Inferior parietal cortex (tissue), 1 donor: ENCODE measurements at regions not wholly inside any gene's neighbourhood (a gene's known extent, or its start where the extent isn't known, plus 50 kb on each side); places are given as distances from the start of the nearest gene placed in this dataset.
"Not testable (repeated sequence)": the region's sequence is repeated elsewhere in the genome, so short reads cannot be mapped to it uniquely, and the experiment has no call there.

Experiments used
- DNase-seq: peaks from one replicate; pipeline ENCODE4 v3.0.0-alpha.2; 2016; ENCODE audit errors: extremely low spot score

DNA sequence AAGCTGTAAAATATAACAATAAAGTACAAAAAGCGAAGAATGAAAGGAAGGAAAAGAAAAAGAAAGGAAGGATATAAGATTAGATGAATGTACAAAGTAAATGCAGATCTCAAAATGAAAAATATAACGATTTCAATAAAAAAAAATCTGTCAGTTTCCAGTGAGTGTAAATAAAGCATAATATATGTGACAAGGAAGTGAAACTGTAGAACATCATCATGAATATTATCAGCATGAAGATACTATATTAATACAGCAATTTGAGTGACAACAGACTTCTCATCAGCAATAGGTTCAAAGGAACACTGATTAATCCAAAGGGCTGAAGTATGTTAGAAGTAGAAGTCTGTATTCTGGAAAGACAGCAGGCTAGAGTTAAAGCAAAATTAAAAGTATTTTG lies 659.5 kb upstream of the MBL2 start:
- DNase-seq = no peak

DNA sequence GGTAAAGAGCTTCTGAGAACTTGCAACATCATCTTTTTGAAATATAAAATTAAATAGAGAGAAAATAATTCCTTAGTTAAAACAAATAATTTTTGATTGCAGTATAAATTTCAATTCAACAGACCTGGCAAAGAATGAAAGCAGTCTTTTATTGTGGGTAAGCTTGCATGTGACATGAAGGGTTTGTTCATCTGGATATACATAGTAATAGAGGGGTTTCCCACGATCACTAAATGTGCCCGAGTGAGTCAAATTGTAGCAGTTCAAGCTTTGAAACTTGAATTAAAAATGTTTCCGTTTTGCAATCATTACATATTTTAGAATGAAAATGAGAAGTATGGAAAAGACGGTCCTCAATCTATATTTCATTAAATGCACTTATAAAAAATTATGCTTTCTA lies 658.4 kb upstream of the MBL2 start:
- no peak for DNase-seq

DNA sequence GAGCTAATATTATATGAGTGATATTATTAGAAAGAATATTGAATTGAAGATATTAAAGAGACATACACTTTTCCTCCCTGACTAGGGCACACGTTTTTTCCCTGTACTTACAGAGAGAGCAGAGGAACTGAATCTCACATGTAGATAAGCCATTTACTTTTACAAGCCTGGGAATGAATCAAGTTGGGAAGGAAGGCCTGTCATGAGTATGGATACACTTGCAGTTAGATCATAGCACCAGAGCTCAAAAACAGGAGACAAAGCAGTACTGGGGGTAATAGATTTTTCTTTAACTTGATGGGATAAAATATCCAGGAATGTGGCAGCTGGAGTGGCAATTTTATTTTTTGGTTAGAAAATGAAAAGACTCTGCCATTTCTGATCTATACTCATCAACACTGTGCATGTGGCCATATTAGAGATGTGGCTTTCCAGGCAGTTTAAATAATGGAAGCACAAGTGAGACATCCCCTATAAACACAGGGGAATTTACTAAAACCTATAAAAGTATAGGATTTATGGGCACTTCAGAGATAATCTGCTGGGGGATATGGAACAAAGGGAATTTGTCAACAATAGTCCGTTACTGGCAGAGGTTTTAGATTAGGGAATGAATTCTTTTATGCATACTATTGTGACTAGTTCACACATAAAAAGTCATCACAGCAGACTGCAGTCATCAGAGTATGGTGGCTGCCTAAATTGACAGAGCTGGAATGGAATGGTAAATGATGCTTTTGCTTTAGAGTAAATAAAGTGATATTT lies 657.7 kb upstream of the MBL2 start:
- DNase-seq = no peak

DNA sequence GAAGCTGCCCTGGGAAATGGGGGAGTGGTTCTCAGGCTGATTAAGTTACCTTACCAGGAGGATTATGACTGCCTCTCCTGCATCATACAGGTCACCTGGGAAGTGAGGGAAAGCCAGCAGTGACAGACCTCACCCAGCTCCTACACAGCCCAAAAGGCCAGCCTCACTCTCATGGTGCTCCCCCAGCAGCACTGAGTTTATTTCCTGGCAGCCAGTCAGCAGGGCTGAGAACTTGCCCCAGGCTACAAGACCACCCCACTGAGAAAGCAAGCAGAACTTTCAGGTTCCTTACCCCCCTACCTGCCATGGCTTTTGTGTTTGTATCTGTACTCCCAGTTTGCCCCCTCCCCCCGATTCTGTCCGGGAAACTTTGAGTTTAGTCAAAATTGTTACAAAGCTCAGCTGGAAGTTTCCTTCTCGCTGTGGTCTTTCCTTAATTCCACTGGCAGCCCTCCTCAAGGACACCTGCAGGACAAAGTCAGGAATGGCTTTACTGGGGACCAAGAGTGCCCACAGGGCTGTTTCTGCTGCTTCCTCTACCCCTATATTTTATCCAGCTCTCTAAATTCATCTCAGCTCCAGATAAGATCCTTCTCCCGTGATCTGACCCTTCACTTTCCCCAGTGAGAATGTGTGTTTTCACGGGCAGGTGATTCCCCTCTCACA lies 649.8 kb upstream of the MBL2 start:
- no peak for DNase-seq

DNA sequence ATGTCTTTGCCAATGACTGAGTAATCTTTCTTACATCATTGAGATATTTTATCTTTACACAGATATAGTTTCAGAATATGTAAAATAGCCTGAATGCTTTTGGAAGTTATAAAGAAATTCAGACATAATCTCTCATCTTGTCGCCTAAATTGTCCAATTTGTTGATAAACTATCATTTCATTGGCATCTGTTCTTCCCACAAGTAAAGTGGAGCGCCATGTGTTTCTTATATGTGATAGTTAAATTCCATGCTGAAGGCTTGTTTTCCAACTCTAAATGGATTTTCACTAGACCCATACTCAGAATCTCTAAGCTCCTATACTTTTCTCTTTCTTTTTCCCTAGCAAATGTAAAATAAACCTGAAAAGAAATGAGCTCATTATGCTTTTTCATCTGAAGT lies 640.1 kb upstream of the MBL2 start:
- DNase-seq = no peak

DNA sequence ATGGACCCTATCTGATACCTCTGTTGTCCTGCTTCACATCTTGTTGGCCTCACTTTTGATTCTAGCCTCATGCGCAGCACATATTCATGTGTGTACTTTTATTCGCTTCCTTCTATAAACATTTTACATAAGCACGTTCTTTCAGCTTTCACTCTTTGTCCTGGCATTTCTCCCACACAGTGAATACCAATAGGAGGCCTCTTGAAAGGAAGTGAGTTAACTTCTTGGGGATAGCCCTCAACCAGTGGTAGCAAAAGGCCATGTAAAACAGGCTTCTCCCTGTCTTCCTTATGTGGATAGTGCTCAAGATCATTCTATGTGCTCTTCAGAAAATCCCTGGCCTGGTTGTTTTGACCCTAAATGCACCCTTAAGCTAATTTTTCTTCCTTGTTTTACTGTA lies 633.9 kb upstream of the MBL2 start:
- DNase-seq = no peak

DNA sequence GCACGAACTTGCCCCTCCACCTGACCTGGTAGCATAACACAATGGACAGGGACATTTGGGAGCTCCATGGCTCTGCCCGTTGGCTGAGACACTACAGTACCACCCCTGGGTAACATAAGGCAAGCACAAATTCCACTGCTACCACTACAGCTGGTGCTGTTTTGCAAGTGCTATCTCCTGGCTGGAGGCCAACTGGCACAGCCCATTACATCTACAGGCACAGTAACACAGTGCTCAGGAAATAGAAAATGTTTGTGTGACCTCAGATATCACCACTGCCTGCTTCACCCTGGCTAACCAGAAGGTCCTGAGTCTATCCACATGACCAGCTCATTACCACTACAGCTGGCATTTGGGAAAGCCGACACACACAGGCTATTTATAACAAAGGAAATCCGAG lies 631.1 kb upstream of the MBL2 start:
- DNase-seq = peak; percentile 12

DNA sequence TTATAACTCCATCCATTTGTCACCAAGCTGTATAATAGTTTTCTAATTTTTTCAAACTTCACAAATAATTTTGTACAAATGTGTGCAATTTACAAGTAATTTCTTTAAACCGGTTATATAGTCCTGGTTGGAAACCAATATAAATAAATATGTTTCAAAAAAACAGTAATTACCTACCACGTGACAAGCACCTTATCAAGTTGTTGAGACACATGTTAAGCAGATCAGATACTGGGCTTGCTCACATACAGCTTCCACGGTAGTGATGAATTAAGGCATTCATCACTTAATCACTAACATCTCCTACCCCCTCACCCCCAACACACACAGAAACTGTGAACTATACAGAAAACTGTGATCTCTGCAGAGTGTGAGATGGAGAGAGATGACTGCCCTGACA lies 630.0 kb upstream of the MBL2 start:
- no peak for DNase-seq

DNA sequence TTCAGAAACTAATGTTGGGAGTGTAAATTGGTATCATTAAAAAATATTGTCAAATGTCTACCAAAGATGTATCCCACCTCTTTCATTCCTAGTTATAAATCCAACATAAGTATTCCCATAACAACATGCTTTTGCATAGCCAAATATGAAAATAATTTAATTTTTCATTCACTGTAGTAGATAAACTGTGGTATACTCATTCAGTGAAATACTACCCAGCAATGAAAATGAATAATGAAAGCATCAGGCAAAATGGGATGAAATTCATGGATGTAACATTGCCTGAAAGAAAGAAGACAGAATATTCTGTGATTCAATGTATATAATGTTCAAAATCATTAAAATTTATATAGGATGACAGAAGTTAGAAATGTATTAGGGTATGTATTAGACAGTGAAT lies 629.0 kb upstream of the MBL2 start:
- DNase-seq = no peak

DNA sequence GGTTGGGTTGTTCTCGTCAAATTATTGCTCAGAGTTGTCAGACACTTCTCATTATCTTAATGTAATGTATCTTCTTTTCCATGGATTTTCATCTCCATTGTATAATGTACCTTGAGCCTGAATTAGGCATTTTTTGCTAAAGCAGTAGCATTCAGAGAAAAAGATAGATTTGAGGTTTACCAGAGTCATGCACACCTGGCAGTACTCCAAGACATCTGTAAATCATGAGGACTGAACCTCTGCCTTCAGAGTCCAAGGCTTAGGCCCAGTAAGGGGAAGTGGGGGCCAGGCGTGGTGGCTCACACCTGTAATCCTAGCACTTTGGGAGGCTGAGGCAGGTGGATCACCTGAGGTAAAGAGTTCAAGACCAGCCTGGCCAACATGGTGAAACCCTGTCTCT lies 624.3 kb upstream of the MBL2 start:
- DNase-seq = no peak

DNA sequence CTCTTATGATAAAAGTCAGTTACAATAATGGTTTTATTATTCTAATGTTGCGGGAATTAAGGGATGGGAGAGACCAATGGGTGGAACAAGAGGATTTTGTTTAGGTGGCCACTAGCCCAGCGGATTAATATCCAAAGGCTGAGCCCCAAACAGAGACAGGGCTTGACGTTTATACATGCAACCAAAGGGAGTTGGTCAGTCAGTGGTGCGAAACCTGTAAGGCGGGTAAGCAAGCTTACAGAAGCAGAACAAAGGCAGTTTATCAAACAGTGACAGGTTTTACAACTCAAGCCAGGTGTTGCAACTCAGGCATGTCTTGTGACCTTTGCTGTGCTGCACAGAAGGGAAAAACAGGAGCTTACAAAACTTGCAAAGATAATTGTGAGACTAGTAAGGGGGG lies 622.9 kb upstream of the MBL2 start:
- no peak for DNase-seq

DNA sequence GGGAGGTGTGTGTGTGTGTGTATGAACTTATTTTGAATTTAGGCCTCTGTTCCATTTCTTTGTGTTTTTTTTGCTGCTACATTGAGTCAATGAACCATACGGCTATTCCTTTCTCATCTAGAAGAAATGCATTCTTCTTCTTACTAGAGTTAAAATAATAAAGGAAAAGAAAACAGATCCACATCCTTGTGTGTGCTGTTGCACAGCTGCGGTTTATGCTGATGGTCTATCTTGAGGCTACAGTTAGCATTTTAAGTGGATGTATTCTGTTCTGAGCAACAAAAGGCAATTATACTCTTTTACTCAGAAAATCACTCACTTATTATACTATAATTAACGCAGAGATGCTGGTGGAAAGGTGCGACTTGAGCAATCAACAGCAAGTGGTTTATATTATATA lies 615.0 kb upstream of the MBL2 start:
- no peak for DNase-seq

DNA sequence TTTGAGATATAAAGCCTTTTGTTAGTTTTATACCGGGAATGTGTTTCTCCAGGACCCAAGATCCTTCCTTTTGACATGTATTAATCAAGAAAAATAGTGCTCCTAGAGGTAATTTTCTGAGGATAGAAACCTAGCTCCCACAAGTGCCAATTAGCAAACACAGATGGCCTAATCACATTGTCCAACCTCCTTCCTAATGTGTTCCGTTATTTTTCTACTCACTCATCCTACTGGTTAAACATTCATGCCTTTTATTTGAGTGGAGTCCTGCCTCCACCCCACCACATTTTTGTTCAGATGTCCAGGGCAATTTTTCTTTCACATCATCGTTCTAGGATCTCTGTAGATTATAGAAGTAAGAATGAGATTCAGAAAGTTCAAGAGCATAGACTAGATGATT lies 610.0 kb upstream of the MBL2 start:
- DNase-seq = no peak

DNA sequence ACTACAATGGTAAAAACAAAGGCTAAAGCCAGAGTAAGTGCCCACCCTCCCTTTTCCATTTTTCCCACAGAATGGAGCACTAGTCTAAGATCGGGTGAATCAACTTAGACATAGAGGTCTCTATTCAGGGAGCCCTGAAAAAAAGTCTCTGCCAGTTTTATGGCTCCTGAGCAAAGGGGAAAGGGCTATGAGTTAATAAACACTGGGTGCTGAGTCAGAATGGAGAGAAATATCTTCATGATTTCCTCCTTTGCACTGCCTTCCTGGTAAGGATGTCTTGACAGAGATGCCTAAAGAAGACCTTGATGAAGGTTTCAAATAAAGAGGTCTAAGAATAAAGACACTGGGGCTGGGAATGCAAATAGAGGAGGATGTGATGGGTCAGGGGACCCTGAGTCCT lies 607.4 kb upstream of the MBL2 start:
- no peak for DNase-seq

DNA sequence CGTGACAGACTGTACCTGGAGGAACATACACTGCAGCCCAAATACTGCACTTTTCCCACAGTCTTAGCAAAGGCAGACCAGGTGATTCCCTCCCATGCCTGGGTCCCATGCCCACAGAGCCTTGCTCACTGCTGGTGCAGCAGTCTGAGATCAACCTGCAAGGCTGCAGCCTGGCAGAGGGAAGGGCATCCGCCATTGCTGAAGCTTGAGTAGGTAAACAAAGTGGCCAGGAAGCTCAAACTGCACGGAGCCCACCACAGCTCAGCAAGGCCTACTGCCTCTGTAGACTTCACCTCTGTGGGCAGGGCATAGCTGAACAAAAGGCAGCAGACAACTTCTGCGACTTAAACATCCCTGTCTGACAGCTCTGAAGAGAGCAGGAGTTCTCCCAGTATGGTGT lies 597.8 kb upstream of the MBL2 start:
- no peak for DNase-seq

DNA sequence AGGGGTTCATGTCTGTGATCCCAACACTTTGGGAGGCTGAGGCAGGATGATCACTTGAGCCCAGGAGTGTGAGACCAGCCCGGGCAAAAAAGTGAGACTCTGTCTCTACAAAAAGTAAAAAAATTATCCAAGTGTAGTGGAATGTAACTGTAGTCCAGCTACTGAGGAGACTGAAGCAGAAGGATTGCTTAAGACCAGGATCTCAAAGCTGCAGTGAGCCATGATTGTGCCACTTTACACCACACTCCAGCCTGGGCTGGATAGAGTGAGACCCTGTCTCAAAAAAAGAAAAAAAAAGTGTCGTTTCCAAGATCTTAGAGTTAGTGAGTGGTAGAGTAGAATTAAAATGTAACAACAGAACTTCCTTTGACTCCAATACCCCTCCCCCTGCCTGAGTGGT lies 589.4 kb upstream of the MBL2 start:
- DNase-seq = no peak

DNA sequence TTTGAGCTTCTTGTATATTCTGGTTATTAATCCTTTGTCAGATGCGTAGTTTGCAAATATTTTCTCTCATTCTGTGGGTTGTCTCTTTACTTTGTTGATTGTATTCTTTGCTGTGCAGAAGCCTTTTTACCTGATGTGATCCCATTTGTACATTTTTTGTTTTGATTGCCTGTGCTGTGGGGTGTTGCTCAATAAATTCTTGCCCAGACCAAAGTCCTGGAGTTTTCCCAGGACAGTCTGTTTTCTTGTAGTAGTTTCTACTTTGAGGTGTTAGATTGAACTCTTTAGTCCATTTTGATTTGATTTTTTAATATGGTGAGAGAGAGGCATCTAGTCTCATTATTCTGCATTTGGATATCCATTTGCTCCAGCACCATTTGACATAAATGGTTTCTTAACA lies 588.7 kb upstream of the MBL2 start:
- DNase-seq = no peak

DNA sequence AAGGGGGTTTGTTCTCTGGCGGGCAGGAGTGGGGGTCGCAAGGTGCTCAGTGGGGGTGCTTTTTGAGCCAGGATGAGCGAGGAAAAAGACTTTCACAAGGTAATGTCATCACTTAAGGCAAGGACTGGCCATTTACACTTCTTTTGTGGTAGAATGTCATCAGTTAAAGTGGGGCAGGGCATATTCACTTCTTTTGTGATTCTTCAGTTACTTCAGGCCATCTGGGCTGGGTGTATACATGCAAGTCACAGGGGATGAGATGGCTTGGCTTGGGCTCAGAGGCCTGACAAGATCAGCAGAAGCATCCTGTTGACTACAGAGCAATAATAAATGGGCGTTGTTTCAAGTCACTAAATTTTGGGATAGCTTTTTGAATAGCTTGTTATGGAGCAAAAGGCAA lies 586.4 kb upstream of the MBL2 start:
- not testable (repeated sequence) for DNase-seq

DNA sequence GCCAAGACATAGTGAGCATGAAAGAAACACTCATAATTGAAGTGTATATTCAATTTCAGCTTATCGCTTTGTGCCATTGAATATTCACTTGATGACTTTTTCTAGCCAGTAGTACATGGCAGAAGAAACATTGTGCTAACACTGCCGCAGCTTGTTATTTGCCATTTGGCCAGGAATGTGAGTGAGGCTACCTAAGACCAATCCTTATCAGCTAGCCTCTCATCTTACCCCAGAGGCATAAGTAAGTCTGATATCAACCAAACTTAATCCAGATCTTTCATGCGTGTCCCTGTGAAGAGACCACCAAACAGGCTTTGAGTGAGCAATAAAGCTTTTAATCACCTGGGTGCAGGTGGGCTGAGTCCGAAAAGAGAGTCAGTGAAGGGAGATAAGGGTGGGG lies 586.0 kb upstream of the MBL2 start:
- no peak for DNase-seq

DNA sequence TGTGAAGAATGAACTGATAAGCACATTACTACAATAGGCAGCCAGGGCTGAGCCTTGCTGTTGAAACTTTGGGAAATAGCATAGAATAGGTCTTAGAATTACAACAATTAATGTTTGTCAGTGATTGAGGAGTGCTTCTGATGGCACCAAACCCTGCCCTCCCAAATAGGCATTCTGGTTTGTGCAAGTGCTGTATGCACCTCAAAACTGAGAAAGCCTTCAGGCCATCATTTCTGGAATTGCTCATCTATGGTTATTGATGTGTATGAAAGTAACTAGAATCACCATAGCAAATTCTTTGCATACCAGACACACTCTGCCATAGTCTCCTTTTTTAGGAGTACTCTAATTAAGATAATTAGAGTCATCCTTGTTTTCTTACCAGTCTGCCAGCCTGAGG lies 585.0 kb upstream of the MBL2 start:
- DNase-seq = no peak

DNA sequence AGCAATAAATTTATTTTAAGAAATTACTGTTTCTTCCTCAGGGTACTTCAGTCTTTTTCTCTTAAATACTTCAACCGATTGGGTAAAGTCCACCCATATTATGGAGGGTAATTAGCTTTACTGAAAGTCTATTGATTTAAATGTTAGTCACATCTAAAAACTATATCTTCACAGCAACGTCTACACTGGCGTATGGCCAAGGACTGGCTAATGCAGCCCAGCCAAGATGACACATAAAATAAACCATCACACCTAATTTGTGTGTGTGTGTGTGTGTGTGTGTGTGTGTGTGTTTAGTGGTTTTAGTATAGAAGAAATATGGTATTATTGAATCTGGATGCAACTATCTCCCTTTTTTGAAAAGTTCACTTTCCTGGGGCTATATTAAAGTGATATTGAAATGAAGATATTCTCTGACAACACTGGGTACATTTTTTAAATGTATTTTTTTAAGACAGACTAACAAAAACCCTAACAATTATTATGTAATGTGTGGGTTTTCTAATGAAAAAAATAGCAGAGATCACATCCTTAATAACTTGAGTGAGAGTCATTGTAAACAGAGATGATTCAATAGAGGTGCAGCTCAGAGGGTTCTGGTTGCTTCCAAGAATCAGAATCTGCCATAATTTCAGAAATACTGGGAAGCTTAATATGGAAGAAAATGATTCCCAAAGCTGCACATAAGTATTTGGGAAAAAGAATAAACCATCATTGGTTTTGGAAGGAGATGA lies 584.2 kb upstream of the MBL2 start:
- DNase-seq = no peak

DNA sequence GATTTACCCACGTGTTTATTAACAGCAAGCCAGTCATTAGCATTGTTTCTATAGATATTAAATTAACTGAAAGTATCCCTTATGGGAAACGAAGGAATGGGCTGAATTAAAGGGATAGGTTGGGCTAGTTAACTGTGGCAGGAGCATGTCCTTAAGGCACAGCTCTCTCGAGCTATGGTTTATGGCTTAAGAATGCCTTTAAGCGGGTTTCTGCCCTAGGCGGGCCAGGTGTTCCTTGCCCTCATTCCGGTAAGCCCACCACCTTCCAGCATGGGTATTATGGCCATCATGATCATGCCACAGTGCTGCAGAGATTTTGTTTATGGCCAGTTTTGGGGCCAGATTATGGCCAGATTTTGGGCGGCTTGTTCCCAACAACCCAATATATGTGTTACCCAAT lies 569.9 kb upstream of the MBL2 start:
- not testable (repeated sequence) for DNase-seq

DNA sequence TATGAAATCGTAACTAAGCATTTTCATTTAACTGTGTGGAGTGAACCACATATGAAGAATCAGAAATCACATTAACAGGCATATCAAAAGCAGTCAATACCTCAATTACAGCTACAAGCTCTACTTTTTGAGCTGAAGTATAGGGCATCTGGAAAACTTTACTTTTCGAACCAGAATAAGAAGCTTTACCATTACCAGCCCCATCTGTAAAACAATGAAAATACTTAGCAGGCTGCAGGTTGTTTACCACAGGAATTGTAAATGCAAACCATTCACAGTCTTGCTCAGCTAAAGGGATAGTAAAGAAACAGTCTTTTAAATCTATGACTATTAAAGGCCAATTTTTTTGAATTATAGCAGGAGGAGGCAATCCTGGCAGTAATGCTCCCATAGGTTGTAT lies 565.6 kb upstream of the MBL2 start:
- DNase-seq = not testable (repeated sequence)
